SK-N-DZ (cell line): ENCODE measurements at regions not wholly inside any gene's neighbourhood (a gene's known extent, or its start where the extent isn't known, plus 50 kb on each side); places are given as distances from the start of the nearest gene placed in this dataset.

ENCODE experiments used
- small RNA-seq, 2 experiments: library from RNA; depleted of rRNA; stranded (forward); fragments of <200 nt; gene quantifications; one replicate each; pipeline ENCODE3, GENCODE V24; 2014

Small RNA genes lying in the stretch of these regions (small RNA-seq; reads per million reads assigned to genes)
- 0 reads per million in 2 experiments for gene RF00554
